ENCODE measurements at regions not wholly inside any gene's neighbourhood (a gene's known extent, or its start where the extent isn't known, plus 50 kb on each side); places are given as distances from the start of the nearest gene placed in this dataset.

DNA sequence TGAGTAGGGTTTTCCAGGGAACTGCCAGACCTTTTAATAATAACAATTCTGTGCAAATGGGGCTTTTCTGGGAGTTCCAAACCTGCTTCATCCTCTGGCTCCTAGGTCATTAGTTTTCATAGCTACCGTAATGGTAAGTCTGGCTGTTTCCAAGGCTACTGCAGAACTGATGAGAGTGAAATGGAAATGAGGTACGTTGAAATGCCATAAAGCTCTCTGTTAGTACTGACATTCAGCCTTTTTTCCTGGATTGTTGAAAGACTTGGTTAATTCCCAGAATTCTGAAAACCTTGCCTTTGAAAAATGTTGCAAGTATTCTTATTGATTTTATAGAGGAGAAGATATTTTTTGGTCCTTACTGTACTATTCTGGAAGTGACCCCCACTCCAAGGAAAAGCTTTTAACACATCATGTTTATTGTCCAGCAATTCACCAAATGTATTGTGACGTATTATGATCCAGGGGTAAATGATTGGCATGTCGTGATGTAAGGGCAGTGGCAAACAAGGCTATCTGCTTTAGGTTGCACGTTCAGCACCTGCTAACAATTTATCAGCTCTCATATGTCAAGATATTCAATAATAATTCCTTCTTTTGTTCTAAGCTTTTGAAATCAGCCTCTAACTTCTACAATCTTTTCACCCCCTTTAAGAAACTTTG, 767.0 kb upstream of the RAB6C start:
- ATAC-seq (ENCODE audit: low read depth in 2 of 2) = no peak
- no peaks in the 10 kb centered on the region for H3K36me3 Mint-ChIP-seq
- no peak for DNase-seq
- H3K4me1 Mint-ChIP-seq = no peaks in the 10 kb centered on the region
- no peak overlapping the region for H3K27ac Mint-ChIP-seq
- H3K4me3 Mint-ChIP-seq = no peak overlapping the region
- H3K9me3 Mint-ChIP-seq = peaks cover 0 to 3% (median 0%) of the 10 kb centered on the region in 7 donors
- peaks cover 21 to 32% (median 25%) of the 10 kb centered on the region in 3 donors for H3K27me3 Mint-ChIP-seq

DNA sequence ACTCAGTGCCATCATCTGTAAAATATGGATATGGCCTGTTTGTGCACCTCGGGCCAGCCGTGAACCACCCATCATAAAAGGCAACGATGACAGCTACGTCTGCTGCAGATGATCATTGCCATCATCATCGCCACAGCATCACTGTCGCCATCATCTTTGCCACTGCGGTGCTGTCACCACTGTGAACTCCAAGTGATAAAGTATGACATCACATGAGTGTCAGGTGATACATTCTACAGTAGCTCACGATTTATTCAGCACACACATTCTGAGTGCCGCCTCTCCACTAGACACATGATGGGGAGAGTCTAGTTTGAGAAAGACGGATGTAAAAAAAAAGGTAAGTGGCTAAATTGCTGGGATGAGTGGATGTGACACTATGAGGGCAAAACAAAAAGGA, 755.4 kb upstream of the RAB6C start:
- no peak overlapping the region for H3K4me3 Mint-ChIP-seq
- DNase-seq (no peak), ATAC-seq (ENCODE audit: low read depth in 2 of 2) (no peak)
- H3K27me3 Mint-ChIP-seq = peaks cover 6 to 11% (median 10%) of the 10 kb centered on the region in 3 donors
- H3K9me3 Mint-ChIP-seq = peaks cover 0 to 7% (median 0%) of the 10 kb centered on the region in 7 donors
- no peaks in the 10 kb centered on the region for H3K36me3 Mint-ChIP-seq
- H3K27ac Mint-ChIP-seq = no peak overlapping the region
- H3K4me1 Mint-ChIP-seq = no peaks in the 10 kb centered on the region

DNA sequence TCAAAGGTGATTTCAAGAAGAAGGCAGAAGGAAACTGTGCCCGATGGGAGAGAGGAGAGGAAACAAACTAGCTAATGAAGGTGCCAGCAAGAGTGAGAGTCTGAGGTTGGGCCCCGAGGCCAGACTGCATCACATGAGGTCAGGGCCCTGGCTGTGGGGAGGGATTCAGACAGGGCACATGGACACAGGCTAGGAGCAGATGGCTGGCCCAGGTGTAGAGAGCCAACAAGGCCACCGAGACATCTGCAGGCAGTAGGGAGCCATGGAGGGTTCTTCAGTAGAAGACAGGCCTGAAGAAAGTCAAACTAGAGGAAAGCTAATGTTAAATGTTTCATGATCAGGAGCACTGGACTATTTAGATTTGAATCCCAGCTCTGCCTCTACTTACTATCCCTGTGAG, 755.0 kb upstream of the RAB6C start:
- H3K36me3 Mint-ChIP-seq = no peaks in the 10 kb centered on the region
- DNase-seq (no peak), ATAC-seq (ENCODE audit: low read depth in 2 of 2) (no peak)
- no peak overlapping the region for H3K27ac Mint-ChIP-seq
- H3K9me3 Mint-ChIP-seq = peaks cover 0 to 7% (median 0%) of the 10 kb centered on the region in 7 donors
- no peak overlapping the region for H3K4me3 Mint-ChIP-seq
- H3K4me1 Mint-ChIP-seq = no peaks in the 10 kb centered on the region
- H3K27me3 Mint-ChIP-seq = peaks cover 6 to 11% (median 10%) of the 10 kb centered on the region in 3 donors

DNA sequence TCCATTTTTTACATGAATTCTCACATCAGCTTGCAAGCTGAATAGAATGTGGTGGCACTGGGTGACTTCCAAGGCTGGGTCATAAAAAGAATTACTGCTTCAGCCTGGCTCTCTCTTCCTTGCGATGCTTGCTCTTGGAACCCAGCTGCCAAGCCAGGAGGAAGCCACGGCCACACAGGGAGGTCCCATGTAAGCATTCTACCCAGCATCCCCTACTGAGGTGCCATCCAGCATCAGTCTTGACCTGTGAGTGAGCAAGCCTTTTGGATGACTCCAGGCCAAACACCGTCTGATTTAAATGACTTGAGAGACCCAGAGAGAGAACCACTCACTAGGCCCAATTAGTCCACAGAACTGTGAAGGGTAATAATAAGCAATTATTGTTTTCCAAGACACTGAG, 750.3 kb upstream of the RAB6C start:
- H3K9me3 Mint-ChIP-seq = peaks cover 0 to 2% (median 0%) of the 10 kb centered on the region in 7 donors
- H3K4me1 Mint-ChIP-seq = no peaks in the 10 kb centered on the region
- no peak overlapping the region for H3K4me3 Mint-ChIP-seq
- no peak for DNase-seq
- H3K36me3 Mint-ChIP-seq = no peaks in the 10 kb centered on the region
- peaks cover 6 to 8% (median 6%) of the 10 kb centered on the region in 3 donors for H3K27me3 Mint-ChIP-seq
- H3K27ac Mint-ChIP-seq = no peak overlapping the region
- ATAC-seq (ENCODE audit: low read depth in 2 of 2) = no peak

DNA sequence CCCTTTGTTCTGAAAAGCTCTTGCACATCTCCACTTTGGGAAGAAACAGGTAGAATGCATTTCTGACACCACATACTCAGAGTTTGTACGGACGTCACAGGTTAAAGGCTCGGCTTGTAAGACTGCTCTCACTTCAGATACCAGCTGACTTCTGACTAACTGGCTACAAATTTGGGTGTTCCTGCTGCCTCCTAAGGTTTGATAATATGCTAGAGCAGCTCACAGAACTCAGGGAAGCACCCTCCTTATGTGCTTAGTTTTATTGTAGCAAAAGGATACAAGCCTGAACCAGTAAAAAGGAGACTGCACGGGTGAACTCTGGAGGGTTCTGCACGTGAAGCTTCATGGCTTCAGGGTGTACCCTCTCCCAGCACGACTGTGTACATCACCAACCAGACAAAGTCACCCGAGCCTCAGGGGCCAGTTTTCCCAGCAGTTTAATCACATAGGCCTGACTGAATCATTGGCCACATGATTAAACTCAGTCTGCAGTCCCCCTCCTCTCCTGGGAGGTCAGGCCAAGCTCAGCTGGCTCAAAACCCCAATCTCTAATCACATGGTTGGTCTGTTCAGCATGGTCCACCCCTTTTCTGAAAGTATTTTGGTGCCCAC, 749.5 kb upstream of the RAB6C start:
- Mint-ChIP-seq H3K9me3 (no peaks in the 10 kb centered on the region), H3K36me3 (no peaks in the 10 kb centered on the region), H3K4me1 (no peaks in the 10 kb centered on the region), H3K27ac (no peak overlapping the region), H3K4me3 (no peak overlapping the region), H3K27me3 (peaks cover 0 to 6% (median 3%) of the 10 kb centered on the region in 3 donors)
- ATAC-seq (ENCODE audit: low read depth in 2 of 2) (no peak), DNase-seq (no peak)

DNA sequence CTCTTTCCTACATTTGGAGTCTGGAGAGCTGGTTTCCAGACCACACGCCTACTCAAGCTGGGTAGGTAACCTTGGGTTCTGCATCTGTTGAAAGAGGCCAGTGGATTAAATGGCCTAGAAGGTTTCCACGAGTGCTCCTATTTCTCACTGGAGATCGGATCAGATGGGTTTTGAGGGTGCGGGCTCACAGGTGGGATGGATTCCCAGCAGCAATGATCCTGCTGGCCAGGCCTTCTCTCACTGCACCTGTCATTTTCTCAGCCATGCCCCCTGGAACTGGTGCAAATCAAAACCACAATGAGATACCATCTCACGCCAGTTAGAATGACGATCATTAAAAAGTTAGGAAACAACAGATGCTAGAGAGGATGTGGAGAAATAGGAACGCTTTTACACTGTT, 747.5 kb upstream of the RAB6C start:
- DNase-seq (no peak), ATAC-seq (ENCODE audit: low read depth in 2 of 2) (no peak)
- no peak overlapping the region for H3K27ac Mint-ChIP-seq
- no peaks in the 10 kb centered on the region for H3K4me1 Mint-ChIP-seq
- H3K4me3 Mint-ChIP-seq = no peak overlapping the region
- H3K36me3 Mint-ChIP-seq = no peaks in the 10 kb centered on the region
- peaks cover 0 to 19% (median 5%) of the 10 kb centered on the region in 7 donors for H3K9me3 Mint-ChIP-seq
- H3K27me3 Mint-ChIP-seq = peaks cover 0 to 6% (median 3%) of the 10 kb centered on the region in 3 donors

DNA sequence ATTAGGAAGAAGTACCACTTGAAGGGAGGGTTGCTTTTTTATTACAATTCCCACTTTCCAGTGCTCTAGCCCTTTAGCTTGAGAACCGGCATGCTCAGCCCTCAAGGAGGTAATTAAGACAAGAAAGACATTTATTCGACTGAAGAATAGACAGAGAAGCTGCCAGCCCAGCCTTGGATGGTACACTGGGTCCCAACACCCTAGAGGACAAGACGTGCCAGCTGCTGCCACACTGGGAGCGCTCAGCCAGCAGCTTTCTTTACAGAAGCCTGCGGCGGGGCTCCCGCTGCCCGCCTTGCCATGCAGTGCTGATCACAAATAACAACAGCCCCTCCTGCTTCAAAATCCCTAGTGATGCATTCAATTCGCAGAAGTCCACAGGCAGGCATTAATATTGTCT, 746.3 kb upstream of the RAB6C start:
- no peak for ATAC-seq (ENCODE audit: low read depth in 2 of 2)
- Mint-ChIP-seq H3K36me3 (no peaks in the 10 kb centered on the region), H3K27me3 (peaks cover 0 to 6% (median 0%) of the 10 kb centered on the region in 3 donors), H3K9me3 (peaks cover 0 to 20% (median 5%) of the 10 kb centered on the region in 7 donors), H3K4me1 (no peaks in the 10 kb centered on the region), H3K4me3 (no peak overlapping the region), H3K27ac (no peak overlapping the region)
- DNase-seq = no peak

DNA sequence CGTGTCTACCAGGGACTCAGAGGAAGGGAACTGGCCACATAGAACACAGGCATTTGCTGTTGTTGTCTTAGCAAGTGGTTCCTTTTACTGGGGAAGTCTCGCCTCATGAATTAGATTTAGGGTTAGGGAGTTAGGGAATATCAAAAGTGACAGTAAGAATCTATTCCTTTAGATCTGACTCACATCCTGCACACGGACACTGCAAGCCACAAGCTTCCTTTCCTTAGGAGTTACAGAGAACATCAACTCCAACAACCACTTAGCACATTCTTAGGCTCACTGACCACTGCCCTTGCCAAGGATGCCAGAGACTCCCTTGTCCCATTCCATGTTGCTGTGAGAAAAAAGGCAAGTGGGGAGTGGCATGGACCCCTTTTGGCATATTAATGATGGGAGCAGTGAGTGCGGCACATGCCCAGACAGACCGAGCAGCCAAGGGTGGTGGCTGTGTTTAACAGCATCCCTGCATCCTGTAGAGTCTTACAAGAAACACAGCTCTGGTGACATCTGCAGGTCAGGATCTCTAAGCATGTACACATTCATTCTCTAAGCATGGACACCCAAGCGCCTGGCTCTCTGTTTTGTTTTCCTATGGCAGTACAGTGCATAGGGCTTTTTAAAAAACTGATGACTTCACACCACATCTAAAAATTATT, 745.6 kb upstream of the RAB6C start:
- H3K9me3 Mint-ChIP-seq = peaks cover 0 to 20% (median 5%) of the 10 kb centered on the region in 7 donors
- no peak overlapping the region for H3K4me3 Mint-ChIP-seq
- DNase-seq (no peak), ATAC-seq (ENCODE audit: low read depth in 2 of 2) (no peak)
- H3K27ac Mint-ChIP-seq = no peak overlapping the region
- no peaks in the 10 kb centered on the region for H3K36me3 Mint-ChIP-seq
- H3K27me3 Mint-ChIP-seq = peaks cover 0 to 6% (median 0%) of the 10 kb centered on the region in 3 donors
- no peaks in the 10 kb centered on the region for H3K4me1 Mint-ChIP-seq

DNA sequence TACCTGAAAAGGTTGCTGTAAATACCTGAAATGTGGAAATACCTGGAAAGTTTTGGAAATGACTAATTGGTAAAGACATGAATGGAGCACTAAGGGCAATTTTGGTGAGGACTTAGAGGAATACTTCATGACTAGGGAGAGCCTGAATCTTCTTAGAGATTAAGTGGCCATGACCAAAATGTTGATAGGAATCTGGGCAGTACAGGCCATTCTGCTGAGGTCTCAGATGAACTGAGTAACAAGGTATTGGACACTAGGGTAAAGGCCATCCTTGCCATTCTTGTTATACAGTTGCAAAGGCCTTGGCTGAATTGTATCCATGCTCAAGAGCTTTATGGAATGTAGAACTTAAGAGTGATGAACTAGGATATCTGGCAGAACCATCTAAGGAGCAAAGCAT, 742.9 kb upstream of the RAB6C start:
- Mint-ChIP-seq H3K27me3 (peaks cover 0 to 12% (median 0%) of the 10 kb centered on the region in 3 donors), H3K4me1 (no peaks in the 10 kb centered on the region), H3K36me3 (no peaks in the 10 kb centered on the region), H3K4me3 (no peak overlapping the region), H3K9me3 (peaks cover 0 to 20% (median 5%) of the 10 kb centered on the region in 7 donors), H3K27ac (no peak overlapping the region)
- ATAC-seq (ENCODE audit: low read depth in 2 of 2) (no peak), DNase-seq (no peak)

DNA sequence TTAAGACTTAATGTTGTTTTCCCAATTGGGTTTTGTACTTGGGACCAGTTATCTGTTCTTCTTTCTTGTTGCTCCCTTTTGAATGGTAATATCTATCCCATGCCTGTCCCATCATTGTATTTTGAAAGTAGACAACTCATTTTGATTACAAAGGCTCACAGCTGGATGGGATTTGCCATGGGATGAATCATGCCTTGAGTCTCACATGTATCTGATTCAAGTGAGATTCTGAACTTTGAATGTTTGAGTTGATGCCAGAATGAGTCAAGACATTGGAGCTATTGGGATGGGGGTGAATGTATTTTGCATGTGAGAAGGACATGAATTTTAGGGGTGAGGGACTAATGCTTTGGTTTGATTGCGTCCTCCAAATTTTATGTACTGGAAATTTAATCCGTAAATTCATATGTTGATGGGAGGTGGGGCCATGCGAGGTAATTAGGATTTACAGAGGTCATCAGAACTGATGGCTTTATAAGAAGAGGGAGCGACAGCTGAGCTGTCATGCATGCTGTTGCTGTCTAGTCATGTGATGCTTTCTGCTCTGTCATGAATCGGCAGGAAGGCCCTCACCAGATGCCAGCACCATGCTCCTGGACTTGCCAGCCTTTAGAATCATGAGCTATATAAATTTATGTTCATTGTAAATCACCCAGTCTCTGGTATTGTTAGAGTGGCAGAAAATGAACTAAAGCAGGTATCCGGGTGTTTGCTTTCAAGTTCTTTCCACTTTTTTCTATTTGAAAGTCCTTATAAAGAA, 741.3 kb upstream of the RAB6C start:
- H3K27ac Mint-ChIP-seq = no peak overlapping the region
- no peaks in the 10 kb centered on the region for H3K36me3 Mint-ChIP-seq
- ATAC-seq (ENCODE audit: low read depth in 2 of 2) = no peak
- no peak for DNase-seq
- H3K4me1 Mint-ChIP-seq = no peaks in the 10 kb centered on the region
- H3K4me3 Mint-ChIP-seq = no peak overlapping the region
- peaks cover 0 to 20% (median 5%) of the 10 kb centered on the region in 7 donors for H3K9me3 Mint-ChIP-seq
- peaks cover 0 to 10% (median 8%) of the 10 kb centered on the region in 3 donors for H3K27me3 Mint-ChIP-seq

DNA sequence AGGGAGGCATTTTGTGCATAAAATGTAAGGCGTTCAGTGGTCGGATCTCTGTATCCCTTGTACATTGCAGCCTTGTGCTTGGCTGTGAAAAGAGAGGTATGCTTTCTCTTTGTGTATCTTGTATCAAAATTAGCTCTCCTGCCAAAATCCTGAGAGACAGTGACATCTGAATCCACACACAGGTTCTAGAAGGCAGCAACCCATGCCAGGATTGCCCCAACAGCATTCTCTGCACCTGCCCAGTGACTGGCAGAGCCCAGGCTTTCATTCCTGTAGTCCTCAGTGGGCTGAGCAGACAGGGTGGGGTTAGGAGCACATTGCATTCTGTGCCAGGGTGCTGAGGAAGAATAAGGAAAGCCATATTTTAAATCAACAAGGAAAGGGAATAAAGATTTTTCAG, 740.3 kb upstream of the RAB6C start:
- Mint-ChIP-seq H3K27ac (no peak overlapping the region), H3K9me3 (peaks cover 0 to 20% (median 6%) of the 10 kb centered on the region in 7 donors), H3K36me3 (no peaks in the 10 kb centered on the region), H3K4me1 (no peaks in the 10 kb centered on the region), H3K27me3 (peaks cover 0 to 10% (median 8%) of the 10 kb centered on the region in 3 donors), H3K4me3 (peak overlapping the region in 1 of 8 donors; percentile 8)
- ATAC-seq (ENCODE audit: low read depth in 2 of 2) (no peak), DNase-seq (no peak)

DNA sequence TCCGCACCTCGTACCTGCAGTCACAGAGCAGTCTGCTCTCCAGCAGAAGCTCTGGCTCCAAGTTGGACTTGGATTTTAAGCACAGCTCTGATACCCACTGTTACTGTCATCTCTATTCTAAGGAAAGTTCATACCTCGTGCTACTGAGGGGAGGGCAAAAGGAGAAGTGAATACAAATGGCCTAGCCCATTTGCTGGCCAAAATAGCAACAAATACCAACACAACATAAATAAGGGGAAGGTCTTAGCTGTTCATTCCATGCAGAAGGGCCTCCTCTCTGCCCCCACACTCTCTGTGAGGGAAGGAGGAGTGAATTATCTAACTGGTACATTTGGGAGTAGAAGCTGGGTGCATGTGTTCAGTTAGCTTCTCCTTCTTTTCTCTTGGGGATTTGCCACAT, 739.4 kb upstream of the RAB6C start:
- H3K9me3 Mint-ChIP-seq = peaks cover 0 to 21% (median 6%) of the 10 kb centered on the region in 7 donors
- H3K27ac Mint-ChIP-seq = no peak overlapping the region
- no peaks in the 10 kb centered on the region for H3K4me1 Mint-ChIP-seq
- no peaks in the 10 kb centered on the region for H3K36me3 Mint-ChIP-seq
- DNase-seq (no peak), ATAC-seq (ENCODE audit: low read depth in 2 of 2) (no peak)
- no peak overlapping the region for H3K4me3 Mint-ChIP-seq
- H3K27me3 Mint-ChIP-seq = peaks cover 0 to 10% (median 8%) of the 10 kb centered on the region in 3 donors

DNA sequence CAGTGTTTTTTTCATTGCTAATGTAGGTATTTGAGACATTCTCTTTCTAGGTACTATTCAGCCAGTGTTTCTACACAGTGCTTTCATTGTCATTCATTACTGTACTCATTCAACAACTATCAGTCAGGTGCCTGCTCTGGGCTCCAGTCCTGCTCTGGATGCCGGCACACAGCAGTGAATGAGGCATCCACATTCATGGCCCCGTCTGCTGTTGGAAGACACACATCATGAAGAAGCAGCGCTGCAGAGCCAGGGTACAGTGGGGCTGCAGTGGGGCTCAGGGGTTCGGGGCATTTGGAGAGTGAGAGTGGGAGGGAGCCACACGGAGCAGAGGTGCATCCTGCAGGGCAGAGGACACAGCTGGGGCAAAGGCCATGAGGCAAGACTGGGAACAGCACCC, 737.2 kb upstream of the RAB6C start:
- peaks cover 0 to 10% (median 8%) of the 10 kb centered on the region in 3 donors for H3K27me3 Mint-ChIP-seq
- no peak for ATAC-seq (ENCODE audit: low read depth in 2 of 2)
- no peaks in the 10 kb centered on the region for H3K4me1 Mint-ChIP-seq
- DNase-seq = no peak
- H3K4me3 Mint-ChIP-seq = peak overlapping the region in 1 of 8 donors; percentile 59
- peaks cover 0 to 14% (median 5%) of the 10 kb centered on the region in 7 donors for H3K9me3 Mint-ChIP-seq
- H3K36me3 Mint-ChIP-seq = no peaks in the 10 kb centered on the region
- no peak overlapping the region for H3K27ac Mint-ChIP-seq
